HS-5 (cell line): ENCODE measurements at regions not wholly inside any gene's neighbourhood (a gene's known extent, or its start where the extent isn't known, plus 50 kb on each side); places are given as distances from the start of the nearest gene placed in this dataset.
"Not testable (repeated sequence)": the region's sequence is repeated elsewhere in the genome, so short reads cannot be mapped to it uniquely, and the experiment has no call there.

Source experiments
- DNase-seq: peaks from one replicate; pipeline ENCODE4 v3.0.0-alpha.2; 2012; ENCODE audit warnings: low read depth

- no peak for DNase-seq
These were observed 52.9 kb upstream of the IMP4 start for GRCh38 chr2:130289780-130290179.

GRCh38 chr2:130288467-130289403, 54.0 kb upstream of the IMP4 start:
- no peak for DNase-seq

GRCh38 chr2:130287656-130288026, 55.1 kb upstream of the IMP4 start:
- no peak for DNase-seq

GRCh38 chr2:130286983-130287655, 55.6 kb upstream of the IMP4 start:
- DNase-seq = no peak

DNA sequence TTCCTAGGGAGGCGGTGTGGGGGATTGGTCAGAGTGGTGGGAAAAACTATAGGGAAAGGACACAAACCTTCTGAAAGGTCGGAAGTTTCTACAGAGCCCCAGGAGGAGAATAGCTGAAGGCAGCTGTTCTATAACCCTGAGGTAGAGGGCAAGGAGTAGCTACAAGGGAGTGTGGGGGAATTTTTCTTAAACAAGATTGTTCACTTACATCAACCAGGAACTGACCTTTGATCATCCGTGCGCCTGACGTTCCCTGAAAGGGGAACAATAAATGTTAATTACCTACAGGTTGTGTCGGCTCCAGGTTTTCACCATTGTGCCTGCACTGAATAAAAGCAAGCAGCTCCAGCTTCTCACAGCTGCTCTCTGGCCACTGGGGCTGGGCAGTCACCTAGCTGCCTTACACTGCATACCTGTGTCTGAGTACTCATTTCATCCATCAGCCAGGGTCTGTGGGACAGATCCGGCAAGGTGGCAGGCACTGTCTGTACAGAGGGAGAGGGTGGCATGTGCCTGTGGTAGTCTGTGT, 59.3 kb upstream of the IMP4 start:
- DNase-seq = not testable (repeated sequence)

- DNase-seq = not testable (repeated sequence)
These were observed 63.1 kb upstream of the IMP4 start for GRCh38 chr2:130279551-130279950.

DNA sequence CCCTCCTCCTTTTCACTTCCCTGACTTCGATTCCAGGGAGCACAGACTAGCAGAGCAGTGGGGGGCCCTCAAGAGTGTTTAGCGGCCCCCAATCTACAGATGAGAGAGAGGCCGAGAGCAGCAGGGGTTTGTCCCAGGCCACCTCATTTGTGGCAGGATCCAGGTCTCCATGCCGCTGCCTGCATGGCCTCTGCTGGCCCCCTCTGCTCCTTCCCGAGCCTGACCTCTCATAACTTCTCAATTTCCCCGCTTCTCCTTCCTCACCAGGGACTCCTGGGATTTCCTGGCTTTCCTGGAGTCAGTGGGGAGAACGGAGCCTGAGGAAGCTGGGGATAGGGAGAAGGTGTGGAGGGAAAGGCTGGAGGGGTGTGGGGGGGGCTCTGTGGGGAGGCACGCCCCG, 70.1 kb upstream of the TUBA3E start:
- DNase-seq = not testable (repeated sequence)

DNA sequence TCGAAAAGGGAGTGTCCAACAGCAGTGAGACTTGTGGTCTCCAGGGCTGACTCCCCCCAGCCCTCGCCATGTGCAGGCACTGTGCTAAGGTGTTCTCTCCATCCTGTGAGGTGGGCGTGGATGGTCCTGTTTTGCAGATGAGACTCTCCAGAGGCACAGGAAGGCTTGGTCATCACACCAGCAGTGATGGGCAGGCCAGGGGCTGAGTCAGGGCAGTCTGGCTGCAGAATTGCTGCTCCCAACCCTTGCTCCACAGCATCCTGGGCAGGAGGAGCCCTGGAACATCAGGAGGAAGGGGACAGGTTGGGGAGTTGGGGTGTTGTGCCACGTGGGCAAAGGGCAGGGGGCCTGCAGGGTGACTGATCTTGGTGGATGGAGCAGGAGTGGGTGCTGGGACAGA, 69.3 kb upstream of the TUBA3E start:
- DNase-seq = not testable (repeated sequence)

DNA sequence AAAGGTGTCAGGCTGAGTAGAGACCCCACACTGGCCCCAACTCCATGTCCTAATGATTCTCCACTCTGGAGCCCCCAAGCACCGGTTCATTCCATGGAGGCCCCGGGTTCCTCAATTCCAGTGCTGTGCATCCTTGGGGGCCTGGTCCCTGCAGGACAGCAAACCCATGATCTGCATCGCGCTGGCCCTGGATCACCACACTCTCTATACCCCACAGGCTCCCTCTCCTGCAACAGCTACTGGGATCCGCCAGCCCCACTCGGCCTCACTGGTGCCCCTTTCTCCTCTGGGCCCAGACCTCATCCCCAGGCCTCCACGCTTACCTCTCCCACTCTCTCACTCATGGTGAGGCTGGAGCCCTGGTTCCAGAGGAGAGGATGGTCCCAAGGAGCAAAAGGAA, 68.6 kb upstream of the TUBA3E start:
- not testable (repeated sequence) for DNase-seq

DNA sequence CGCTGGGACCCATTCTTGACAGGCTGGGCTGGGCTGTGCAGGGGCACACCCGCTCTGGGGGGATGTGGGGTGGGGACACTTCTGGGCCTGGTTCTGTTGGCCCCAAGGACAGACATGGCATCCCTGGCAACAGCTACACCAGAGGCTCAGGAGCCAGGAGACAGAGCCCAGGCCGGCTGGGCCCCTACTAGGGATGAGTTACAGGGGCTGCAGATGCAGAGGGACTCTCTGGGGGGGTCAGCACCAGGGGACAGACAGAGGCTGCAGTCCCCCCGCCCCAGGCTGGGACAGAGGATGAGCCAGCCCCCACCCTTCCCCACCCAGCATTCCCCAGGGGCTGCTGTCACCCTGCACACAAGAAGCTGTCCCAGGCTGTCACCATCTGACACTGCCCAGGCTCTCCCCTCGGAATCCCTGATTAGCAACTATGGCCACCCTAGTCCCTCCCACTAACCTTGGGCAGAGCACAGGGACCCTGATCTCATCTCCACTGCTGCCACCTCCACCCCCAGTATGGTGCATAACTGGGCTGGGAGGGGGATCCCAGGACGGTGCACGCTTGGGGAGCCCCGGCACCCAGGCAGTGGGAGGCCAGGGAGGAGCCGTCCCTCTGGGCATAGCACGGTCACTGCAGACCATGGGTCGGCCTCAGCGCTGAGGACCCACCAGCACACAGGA, 67.5 kb upstream of the TUBA3E start:
- not testable (repeated sequence) for DNase-seq

DNA sequence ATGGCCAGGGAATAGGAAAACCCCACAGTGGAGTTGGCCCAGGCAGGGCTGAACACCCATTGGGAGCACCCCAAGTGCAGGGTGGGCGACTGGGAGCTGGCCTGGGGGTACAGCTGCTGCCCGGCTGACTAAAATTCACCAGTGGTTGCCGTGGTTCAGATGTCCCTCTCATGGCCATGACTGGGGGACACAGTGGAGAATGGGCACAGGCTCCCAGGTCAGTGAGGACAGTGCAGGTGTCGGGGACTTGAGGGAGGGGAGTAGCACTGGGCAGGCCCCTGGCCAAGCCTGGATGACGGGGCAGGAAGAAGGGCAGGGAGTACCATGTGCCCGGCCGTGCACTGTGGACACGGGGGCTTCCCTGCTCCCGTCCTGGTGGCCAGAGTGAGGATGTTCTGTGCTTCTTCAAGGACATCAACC, 66.7 kb upstream of the TUBA3E start:
- DNase-seq = not testable (repeated sequence)

- no peak for DNase-seq
These were observed 66.3 kb upstream of the TUBA3E start for GRCh38 chr2:130264501-130264900.

GRCh38 chr2:130264046-130264445, 65.8 kb upstream of the TUBA3E start:
- DNase-seq = no peak

- DNase-seq = no peak
These were observed 65.4 kb upstream of the TUBA3E start for GRCh38 chr2:130263606-130264005.

- no peak for DNase-seq
These were observed 63.9 kb upstream of the TUBA3E start for GRCh38 chr2:130261970-130262760.

GRCh38 chr2:130261099-130261498, 62.9 kb upstream of the TUBA3E start:
- DNase-seq = no peak

DNA sequence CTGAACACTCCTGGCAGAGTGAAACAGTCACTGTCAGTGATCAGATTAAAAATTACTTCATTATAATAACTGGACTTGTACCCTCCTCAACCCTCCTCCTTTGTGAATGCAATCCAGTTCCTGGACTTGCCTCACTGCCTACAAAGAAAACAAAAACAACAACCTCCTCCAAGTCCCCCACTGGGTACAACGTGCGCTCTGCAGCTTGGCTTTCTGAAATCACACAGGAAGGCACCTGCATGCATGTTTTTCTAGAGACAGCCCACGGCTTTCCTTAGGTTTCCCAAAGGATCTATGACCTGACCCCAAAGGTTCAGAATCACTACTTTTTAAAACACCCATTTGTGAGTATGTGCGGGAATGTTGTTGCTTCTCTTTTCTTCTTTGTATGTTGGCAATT, 61.4 kb upstream of the TUBA3E start:
- DNase-seq = no peak

GRCh38 chr2:130258356-130258755, 60.1 kb upstream of the TUBA3E start:
- no peak for DNase-seq

DNA sequence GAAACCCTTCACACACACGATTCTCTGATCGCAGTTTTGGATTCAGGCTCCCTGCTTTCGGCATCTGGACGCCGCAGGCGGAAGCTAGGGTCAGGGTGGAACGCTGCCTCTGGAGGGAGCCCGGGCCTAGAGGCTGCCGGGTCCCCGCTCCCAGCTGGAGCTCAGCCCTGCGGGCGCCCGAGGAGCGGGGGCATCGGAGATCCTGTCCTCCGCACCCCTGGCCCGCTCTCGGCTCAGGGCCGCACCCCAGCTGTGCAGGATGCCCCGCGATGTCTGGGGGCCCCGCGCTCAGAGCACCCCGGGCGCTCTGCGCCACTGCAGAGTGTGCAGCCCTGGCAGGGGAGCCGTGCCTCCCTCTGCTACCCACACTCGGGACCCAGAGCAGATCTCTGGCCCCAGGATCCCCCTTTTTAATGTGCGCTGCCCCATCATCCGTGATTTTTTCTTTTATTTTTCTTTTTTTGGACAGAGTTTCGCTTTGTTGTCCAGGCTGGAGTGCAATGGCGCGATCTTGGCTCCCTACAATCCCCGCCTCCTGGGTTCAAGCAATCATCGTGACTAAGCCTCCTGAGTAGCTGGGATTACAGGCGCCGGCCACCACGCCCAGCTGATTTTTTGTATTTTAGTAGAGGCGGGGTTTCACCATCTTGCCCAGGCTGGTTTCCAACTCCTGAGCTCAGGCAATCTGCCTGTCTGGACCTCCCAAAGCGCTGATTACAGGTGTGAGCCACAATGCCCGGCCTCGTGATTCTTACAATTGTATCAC, 54.8 kb upstream of the TUBA3E start:
- peak; percentile 32 for DNase-seq

GRCh38 chr2:130251873-130252620, 53.8 kb upstream of the TUBA3E start:
- no peak for DNase-seq
